Neural cell (in vitro differentiated cells): ENCODE measurements at regions not wholly inside any gene's neighbourhood (a gene's known extent, or its start where the extent isn't known, plus 50 kb on each side); places are given as distances from the start of the nearest gene placed in this dataset.

ENCODE experiments used
- H2AFZ ChIP-seq: fragments of 200-600, 300-800 bp; sonication (generic), shearing (Covaris generic); 2 replicates; pipeline ENCODE4 v1.6.0; 2014; ENCODE audit warnings: low read depth, mild to moderate bottlenecking, antibody characterized with exemption, low read length, moderate library complexity
- H3F3A ChIP-seq: fragments of 200-600 bp; shearing (Covaris generic); 2 replicates; pipeline ENCODE4 v1.6.1; 2016; ENCODE audit warnings: mild to moderate bottlenecking, moderate library complexity, mixed read lengths, antibody characterized with exemption, low read length; ENCODE audit not compliant: insufficient read depth, poor library complexity, severe bottlenecking
- H3K27ac ChIP-seq: fragments of 200-600, 300-800 bp; sonication (generic), shearing (Covaris generic); 2 replicates; pipeline ENCODE4 v1.5.1; 2014; ENCODE audit warnings: mild to moderate bottlenecking, low read length, moderate library complexity
- H3K27me3 ChIP-seq: fragments of 300-800, 200-600 bp; sonication (generic), shearing (Covaris generic); 2 replicates; pipeline ENCODE4 v1.6.0; 2014; ENCODE audit warnings: mild to moderate bottlenecking, low read depth, low read length, moderate library complexity; ENCODE audit not compliant: insufficient read depth
- H3K36me3 ChIP-seq: fragments of 300-800, 200-600 bp; sonication (generic), shearing (Covaris generic); 2 replicates; pipeline ENCODE4 v1.5.1; 2014; ENCODE audit warnings: mild to moderate bottlenecking, antibody characterized with exemption, low read length, moderate library complexity; ENCODE audit not compliant: insufficient read depth
- H3K4me2 ChIP-seq: fragments of 300-800, 200-600 bp; sonication (generic), shearing (Covaris generic); 2 replicates; pipeline ENCODE4 v1.6.0; 2014; ENCODE audit warnings: mild to moderate bottlenecking, low read length
- H3K4me3 ChIP-seq: fragments of 300-800, 200-600 bp; sonication (generic), shearing (Covaris generic); 2 replicates; pipeline ENCODE4 v1.5.1; 2014; ENCODE audit warnings: mild to moderate bottlenecking, low read length, moderate library complexity
- H3K79me2 ChIP-seq: fragments of 200-600 bp; shearing (Covaris generic); replicated peaks from 2 replicates; pipeline ENCODE4 v1.6.0; 2014; ENCODE audit warnings: mild to moderate bottlenecking, low read length, moderate library complexity; ENCODE audit not compliant: insufficient read depth
- H3K9ac ChIP-seq: fragments of 300-800, 200-600 bp; sonication (generic), shearing (Covaris generic); 2 replicates; pipeline ENCODE4 v1.6.1; 2016; ENCODE audit warnings: mild to moderate bottlenecking, low read length, mixed read lengths
- H3K9me2 ChIP-seq: fragments of 200-600 bp; shearing (Covaris generic); 2 replicates; pipeline ENCODE4 v1.6.1; 2016; ENCODE audit warnings: mild to moderate bottlenecking, low read length, mixed read lengths; ENCODE audit not compliant: insufficient read depth
- H3K9me3 ChIP-seq: fragments of 200-600, 300-800 bp; sonication (generic), shearing (Covaris generic); 2 replicates; pipeline ENCODE4 v1.6.1; 2016; ENCODE audit warnings: mild to moderate bottlenecking, mixed run types, low read length, moderate library complexity, mixed read lengths
- H4K20me1 ChIP-seq: fragments of 200-600 bp; shearing (Covaris generic); 2 replicates; pipeline ENCODE4 v1.6.1; 2016; ENCODE audit warnings: mild to moderate bottlenecking, mixed run types; ENCODE audit not compliant: insufficient read depth
- CTCF ChIP-seq: fragments of 450-650 bp; IDR thresholded peaks from 2 replicates; pipeline ENCODE4 v1.5.1; 2014; ENCODE audit warnings: antibody characterized with exemption, mild to moderate bottlenecking, moderate library complexity; ENCODE audit not compliant: poor library complexity, severe bottlenecking
- EP300 ChIP-seq: fragments of 450-650 bp; conservative IDR thresholded peaks from 2 replicates; pipeline ENCODE4 v1.6.1; 2014; ENCODE audit warnings: antibody characterized with exemption, mild to moderate bottlenecking, moderate library complexity; ENCODE audit not compliant: poor library complexity, severe bottlenecking
- EZH2 ChIP-seq: fragments of 200-600, 300-800 bp; shearing (Covaris generic), sonication (generic); IDR thresholded peaks from 2 replicates; pipeline ENCODE4 v1.6.1; 2014; ENCODE audit warnings: antibody characterized with exemption, low read length, borderline replicate concordance, mild to moderate bottlenecking; ENCODE audit not compliant: insufficient read depth, poor library complexity, severe bottlenecking
- MXI1 ChIP-seq: fragments of 450-650 bp; conservative IDR thresholded peaks from 2 replicates; pipeline ENCODE4 v1.6.1; 2014; ENCODE audit warnings: antibody characterized with exemption, mild to moderate bottlenecking; ENCODE audit not compliant: poor library complexity, severe bottlenecking
- POLR2AphosphoS5 ChIP-seq: IDR thresholded peaks from 2 replicates; pipeline ENCODE4 v1.6.1; 2012
- RAD21 ChIP-seq: fragments of 450-650 bp; conservative IDR thresholded peaks from 2 replicates; pipeline ENCODE4 v1.6.1; 2014; ENCODE audit warnings: antibody characterized with exemption, mild to moderate bottlenecking, moderate library complexity
- SMC3 ChIP-seq: fragments of 450-650 bp; conservative IDR thresholded peaks from 2 replicates; pipeline ENCODE4 v1.6.1; 2014; ENCODE audit warnings: antibody characterized with exemption, mild to moderate bottlenecking, moderate library complexity; ENCODE audit not compliant: poor library complexity
- TAF1 ChIP-seq: IDR thresholded peaks from 2 replicates; pipeline ENCODE4 v1.6.1; 2012; ENCODE audit warnings: low read depth
- TF ChIP-seq, protein P1 (sequence below): IDR thresholded peaks from 2 replicates; pipeline ENCODE4 v1.6.1; 2012; ENCODE audit warnings: borderline replicate concordance

- no peaks in the 10 kb centered on the region for H4K20me1 ChIP-seq
- no peaks in the 10 kb centered on the region for H3F3A ChIP-seq
- no peak overlapping the region for H3K4me2 ChIP-seq
- H3K36me3 ChIP-seq: no peaks in the 10 kb centered on the region
- no peaks in the 10 kb centered on the region for H3K9me2 ChIP-seq
- TF ChIP-seq SMC3: no peak
- H3K9ac ChIP-seq: no peak overlapping the region
- no peaks in the 10 kb centered on the region for H3K9me3 ChIP-seq
- no peak overlapping the region for H3K4me3 ChIP-seq
- H3K27ac ChIP-seq: no peak overlapping the region
- no peaks in the 10 kb centered on the region for H3K27me3 ChIP-seq
- H2AFZ ChIP-seq: no peak overlapping the region
- H3K79me2 ChIP-seq: no peaks in the 10 kb centered on the region
Observed at GRCh38 chr6:9197726-9198125, 762.4 kb upstream of the SLC35B3 start.

DNA sequence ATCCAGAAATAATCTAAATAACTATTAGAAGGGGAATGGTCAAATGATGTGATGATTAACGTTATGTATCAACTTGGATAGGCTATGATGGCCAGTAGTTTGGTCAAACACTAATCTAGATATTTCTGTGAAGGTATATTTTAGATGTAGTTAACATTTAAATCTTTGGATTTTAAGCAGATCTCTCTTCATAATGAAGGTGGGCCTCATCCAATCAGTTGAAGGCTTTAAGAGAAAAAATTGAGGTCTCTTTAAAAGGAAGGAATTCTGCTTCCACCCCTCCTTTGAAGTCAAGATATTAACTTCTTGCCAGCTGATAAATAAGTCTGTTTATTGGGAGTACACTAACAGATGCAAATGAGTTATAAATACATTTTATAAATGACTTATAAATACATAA lies 760.0 kb upstream of the SLC35B3 start:
- Histone ChIP-seq H3K9ac (no peak overlapping the region), H3K36me3 (no peaks in the 10 kb centered on the region), H3K4me2 (no peak overlapping the region), H3K27ac (no peak overlapping the region), H3F3A (no peaks in the 10 kb centered on the region), H3K9me3 (no peaks in the 10 kb centered on the region), H3K4me3 (no peak overlapping the region), H3K9me2 (no peaks in the 10 kb centered on the region), H3K79me2 (no peaks in the 10 kb centered on the region), H2AFZ (no peak overlapping the region), H3K27me3 (no peaks in the 10 kb centered on the region), H4K20me1 (no peaks in the 10 kb centered on the region)
- TF ChIP-seq TAF1 (no peak), EP300 (no peak), EZH2 (no peak), POLR2AphosphoS5 (no peak), SMC3 (no peak), MXI1 (no peak), CTCF (no peak), RAD21 (no peak)

GRCh38 chr6:9192405-9192909 lies 757.1 kb upstream of the SLC35B3 start:
- H3K4me2 ChIP-seq: no peak overlapping the region
- no peak overlapping the region for H3K4me3 ChIP-seq
- no peaks in the 10 kb centered on the region for H3K9me2 ChIP-seq
- no peaks in the 10 kb centered on the region for H3K36me3 ChIP-seq
- H3K27me3 ChIP-seq: no peaks in the 10 kb centered on the region
- TF ChIP-seq SMC3: no peak
- no peak for TF ChIP-seq RAD21
- TF ChIP-seq TAF1: no peak
- TF ChIP-seq, protein P1, sequence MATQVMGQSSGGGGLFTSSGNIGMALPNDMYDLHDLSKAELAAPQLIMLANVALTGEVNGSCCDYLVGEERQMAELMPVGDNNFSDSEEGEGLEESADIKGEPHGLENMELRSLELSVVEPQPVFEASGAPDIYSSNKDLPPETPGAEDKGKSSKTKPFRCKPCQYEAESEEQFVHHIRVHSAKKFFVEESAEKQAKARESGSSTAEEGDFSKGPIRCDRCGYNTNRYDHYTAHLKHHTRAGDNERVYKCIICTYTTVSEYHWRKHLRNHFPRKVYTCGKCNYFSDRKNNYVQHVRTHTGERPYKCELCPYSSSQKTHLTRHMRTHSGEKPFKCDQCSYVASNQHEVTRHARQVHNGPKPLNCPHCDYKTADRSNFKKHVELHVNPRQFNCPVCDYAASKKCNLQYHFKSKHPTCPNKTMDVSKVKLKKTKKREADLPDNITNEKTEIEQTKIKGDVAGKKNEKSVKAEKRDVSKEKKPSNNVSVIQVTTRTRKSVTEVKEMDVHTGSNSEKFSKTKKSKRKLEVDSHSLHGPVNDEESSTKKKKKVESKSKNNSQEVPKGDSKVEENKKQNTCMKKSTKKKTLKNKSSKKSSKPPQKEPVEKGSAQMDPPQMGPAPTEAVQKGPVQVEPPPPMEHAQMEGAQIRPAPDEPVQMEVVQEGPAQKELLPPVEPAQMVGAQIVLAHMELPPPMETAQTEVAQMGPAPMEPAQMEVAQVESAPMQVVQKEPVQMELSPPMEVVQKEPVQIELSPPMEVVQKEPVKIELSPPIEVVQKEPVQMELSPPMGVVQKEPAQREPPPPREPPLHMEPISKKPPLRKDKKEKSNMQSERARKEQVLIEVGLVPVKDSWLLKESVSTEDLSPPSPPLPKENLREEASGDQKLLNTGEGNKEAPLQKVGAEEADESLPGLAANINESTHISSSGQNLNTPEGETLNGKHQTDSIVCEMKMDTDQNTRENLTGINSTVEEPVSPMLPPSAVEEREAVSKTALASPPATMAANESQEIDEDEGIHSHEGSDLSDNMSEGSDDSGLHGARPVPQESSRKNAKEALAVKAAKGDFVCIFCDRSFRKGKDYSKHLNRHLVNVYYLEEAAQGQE: no peak
- TF ChIP-seq CTCF: no peak
- no peaks in the 10 kb centered on the region for H3K9me3 ChIP-seq
- no peak overlapping the region for H3K9ac ChIP-seq
- no peaks in the 10 kb centered on the region for H3K79me2 ChIP-seq
- H3K27ac ChIP-seq: no peak overlapping the region
- no peak overlapping the region for H2AFZ ChIP-seq
- H4K20me1 ChIP-seq: no peaks in the 10 kb centered on the region
- no peaks in the 10 kb centered on the region for H3F3A ChIP-seq
